Middle frontal gyrus (tissue), 1 donor: ENCODE measurements at regions not wholly inside any gene's neighbourhood (a gene's known extent, or its start where the extent isn't known, plus 50 kb on each side); places are given as distances from the start of the nearest gene placed in this dataset.
"Not testable (repeated sequence)": the region's sequence is repeated elsewhere in the genome, so short reads cannot be mapped to it uniquely, and the experiment has no call there.

ENCODE experiments used
- DNase-seq: peaks from one replicate; pipeline ENCODE4 v3.0.0-alpha.2; 2015; ENCODE audit warnings: low spot score; ENCODE audit errors: extremely low spot score

DNA sequence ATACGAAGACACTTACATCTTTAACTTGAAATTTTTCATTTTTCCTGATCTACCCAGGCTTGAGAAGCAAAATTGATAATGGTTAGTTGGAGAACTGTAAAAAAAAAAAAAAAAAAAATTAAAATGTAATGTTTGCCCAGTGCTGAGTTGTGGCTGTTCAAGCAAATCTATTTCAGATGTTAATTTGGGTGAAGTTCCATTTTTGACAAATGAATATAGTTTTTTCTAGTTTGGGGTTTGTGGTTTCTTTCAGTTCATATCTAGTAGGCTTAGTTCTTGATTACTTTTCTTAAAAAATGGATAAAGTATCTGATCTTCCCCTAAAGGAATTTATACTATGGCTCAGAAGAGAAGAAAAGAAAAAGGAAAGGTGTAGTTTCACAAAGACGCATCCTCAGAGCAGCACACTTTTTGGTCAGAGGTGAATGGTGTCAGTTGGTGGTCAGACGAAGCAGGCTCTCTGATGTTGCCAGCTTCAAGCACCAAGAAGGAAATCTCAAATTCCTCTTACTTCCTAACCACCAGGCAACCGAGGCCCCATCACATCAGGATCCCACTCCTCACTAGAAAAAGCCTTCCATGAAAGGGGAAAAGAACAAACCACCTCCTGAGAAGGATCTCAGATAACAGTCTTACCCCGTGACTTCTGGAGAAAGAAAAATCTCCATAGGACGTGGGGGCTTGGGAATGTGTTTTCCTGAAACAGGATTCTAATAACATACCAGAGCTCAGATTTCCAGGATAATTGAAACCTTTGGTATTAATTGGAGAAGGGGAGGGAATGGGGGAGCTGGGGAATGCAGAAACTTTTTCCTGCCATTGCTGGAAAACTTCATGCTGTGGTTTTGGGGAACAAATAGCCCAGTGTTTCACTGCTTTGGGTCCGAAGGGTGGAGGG, 396.2 kb downstream of the CD83 start:
- no peak for DNase-seq

DNA sequence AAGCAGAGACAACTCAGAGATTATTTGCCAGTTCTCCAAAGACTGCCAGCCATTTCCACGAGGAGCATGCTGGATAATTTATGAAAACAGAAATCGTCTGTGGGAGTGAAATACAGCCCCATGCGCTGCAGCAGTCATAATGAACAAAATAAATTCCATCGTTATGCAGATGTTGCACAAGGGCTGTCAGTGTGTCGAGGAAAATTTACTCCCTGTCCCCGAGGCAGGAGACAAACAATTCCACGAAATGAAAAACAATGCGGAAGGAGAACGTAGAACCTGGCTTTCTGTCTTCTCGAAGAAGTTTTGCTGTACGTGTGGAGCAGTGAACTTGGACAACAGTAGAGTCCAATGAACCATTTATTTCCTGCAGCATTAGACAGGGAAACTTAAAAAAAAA, 399.4 kb downstream of the CD83 start:
- DNase-seq: no peak

DNA sequence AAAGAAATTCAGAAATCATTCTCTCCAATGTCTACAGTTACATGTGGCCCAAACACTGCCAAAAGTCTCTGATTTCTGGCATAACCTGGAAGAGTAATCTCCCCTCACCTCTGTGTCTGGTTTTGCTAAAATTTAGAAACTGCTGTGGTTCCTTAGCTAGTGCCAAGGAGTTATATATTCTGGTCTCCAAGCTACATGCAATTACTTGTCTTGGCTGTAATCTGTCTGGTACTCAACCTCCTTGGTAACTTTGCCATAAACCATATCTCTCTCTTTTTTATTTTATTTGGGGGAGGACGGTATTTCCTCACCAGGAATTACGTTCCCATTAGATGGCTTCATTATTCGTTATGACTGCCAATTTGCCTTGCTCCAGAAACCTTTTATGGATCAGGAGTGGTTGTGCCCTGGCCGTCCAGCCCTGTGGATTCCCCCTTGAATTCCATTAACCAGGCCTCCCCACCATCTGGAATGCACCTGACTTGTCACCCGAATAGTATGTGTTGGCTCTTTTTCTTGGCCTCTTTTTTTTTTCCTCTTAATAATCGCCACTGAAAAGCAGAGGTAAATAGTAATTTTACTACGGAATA, 400.0 kb downstream of the CD83 start:
- no peak for DNase-seq

DNA sequence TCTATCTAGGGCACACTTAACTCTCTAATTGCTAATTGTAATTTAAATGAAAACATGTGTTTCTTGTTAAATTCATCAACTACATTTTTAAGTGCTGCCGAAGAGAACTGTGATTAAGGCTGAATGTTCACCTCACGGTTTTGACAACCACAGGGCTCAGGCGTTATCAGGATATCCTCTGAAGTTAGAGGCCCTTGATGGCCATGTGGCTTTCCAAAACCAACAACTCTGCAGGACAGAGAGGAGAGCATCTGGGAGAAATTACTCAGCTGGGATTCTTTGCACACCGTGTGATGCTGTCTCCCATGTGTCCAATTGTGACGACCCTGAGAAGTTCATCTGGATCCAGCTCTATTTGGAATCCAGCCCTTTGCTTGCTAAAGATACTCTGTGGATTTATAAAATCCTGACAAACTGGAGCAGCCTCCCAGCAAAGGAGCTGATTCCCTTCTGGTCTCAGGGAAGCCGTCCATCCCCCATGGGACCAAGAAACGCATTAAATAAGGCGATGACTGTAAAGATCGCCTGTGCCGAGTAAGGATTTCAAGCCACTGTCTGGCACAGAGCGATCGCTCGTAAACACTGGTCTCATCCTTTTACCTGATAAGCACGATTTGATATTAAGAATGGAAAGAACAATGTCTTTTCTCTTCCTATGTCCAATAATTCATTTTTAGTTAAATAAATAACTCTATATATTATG, 401.1 kb downstream of the CD83 start:
- DNase-seq: no peak

DNA sequence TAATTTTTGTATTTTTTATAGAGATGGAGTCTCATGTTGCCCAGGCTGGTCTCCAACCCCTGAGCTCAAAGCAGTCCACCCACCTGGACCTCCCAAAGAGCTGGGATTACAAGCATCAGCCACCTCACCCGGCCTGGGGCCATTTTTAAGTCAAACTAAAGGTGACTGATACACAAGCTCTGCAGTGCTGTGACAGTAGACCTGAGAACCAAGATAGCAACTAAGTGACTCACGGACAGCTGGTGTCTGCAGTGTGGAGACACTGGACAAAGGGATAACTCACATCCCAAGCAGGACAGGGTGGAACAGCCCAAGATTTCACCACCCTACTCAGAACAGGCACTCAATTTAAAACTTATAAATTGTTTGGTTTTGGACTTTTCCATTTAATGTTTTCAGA, 402.5 kb downstream of the CD83 start:
- no peak for DNase-seq

DNA sequence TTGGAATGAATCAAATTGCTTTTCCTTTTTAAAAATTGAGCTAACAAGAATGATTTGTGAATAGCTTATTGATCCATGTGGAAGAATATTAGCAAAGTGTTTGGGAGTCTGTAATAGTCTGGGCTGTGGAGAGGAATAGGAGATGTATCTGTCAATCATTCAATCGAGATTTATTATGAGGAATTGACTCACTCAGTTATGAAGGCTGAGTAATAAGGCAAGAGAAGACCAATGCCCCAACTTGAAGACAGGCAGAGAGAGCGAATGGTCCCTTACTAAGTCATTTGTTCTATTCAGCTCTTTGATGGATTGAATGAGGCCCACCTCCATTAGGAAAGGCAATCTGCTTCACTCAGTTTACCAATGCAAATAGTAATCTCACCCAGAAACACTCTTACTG, 403.0 kb downstream of the CD83 start:
- no peak for DNase-seq

DNA sequence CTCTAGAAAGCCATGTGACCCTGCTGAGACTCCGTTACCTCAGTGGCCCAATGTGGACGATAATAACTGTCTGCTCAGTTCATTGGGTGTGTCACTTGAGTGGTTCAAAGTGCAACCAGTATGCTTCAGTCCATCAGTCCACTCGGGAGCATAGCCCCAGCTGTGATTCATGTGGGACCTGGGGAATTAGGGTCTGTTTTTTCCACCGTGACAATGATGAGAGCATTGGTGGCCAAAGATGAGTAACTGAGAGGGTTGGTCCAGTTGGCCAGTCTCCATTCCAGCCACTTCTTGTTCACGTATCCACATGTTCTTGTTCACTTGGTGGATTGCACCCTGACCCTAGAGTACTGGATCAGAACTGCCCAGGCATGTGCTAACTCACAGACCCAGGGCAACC, 403.6 kb downstream of the CD83 start:
- no peak for DNase-seq

DNA sequence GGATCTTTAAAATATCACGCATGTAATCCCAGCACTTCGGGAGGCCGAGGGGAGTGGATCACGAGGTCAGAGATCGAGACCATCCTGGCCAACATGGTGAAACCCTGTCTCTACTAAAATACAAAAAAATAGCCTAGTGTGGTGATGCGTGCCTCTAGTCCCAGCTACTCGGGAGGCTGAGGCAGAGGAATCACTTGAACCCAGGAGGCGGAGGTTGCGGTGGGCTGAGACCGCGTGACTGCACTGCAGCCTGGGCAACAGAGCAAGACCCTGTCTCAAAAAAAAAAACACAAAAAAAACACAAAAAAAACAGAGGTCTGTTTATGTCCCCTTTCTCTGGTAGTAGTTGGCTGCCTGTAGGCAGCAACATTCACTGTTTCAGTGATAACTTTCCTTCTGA, 404.3 kb downstream of the CD83 start:
- DNase-seq: not testable (repeated sequence)

DNA sequence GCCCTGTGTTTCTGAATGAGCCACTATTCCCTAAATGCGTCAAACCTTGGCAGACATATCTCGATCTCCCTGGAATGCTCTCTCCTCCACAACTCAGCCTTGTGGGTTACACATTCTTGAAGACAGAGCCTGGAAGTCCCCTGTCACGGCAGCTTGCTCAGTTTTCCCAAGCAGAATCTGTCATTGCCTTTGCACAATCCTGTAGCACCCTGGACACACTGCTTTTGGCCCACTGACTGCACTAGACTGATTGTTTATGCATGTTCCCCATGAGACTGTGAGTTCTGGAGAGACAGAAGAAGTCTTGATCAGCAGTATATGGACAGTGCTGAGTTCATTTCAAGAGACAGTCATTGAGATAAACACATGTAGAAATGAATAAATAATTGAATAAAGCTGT, 406.7 kb downstream of the CD83 start:
- no peak for DNase-seq

DNA sequence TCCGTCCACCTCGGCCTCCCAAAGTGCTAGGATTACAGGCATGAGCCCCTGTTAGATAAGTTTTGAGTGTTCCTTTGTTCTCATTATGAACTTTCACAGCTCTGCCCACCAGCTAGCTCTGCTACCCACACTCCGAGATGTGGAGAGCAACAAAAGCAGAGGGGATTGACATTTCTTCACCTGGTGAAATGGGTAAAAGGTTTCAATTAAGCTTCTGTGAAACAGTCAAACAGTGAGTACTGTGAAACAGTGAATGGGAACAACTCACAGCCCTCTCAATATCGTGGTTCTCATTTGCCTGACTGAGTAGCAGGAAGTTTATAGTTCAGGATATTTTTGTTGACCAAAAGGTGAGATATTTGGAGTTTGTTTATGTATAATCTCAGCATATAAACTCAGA, 412.8 kb downstream of the CD83 start:
- DNase-seq: no peak

DNA sequence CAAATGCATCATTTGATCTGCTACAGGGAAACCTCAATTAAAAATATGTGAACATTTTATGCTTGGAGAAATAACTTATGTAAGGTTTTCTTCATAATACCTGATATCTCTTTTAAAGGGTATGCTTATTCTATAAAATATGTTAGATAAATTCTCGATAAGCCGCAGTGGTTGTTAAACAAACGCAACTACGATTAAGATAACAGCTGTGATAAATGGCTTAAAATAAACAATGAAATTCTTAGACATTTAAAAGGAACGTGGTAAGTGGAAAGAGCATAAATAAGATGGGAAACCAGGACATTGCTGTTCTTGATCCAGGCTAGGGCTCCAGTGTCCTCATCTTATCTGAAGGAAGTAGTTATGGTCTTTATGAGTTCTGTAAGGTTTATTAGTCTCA, 415.9 kb downstream of the CD83 start:
- no peak for DNase-seq

DNA sequence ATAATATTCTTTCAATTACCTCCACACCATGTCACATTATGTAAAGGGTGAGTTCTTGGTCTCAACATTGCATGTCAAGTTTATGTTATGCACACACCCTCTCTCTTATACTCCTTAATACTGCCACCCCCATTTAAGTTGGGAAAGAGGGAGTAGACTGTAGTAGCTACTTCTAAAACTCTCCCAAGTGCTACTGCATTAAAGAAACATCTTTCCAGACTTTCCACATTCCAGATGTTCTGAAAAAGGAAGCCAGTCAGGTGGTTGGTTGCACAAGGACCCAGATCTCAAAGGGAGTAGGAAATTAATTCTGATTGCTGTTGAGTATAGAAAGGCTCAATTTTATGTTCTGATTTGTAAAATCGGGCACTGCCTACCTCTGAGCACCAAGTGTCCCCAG, 419.5 kb downstream of the CD83 start:
- no peak for DNase-seq

DNA sequence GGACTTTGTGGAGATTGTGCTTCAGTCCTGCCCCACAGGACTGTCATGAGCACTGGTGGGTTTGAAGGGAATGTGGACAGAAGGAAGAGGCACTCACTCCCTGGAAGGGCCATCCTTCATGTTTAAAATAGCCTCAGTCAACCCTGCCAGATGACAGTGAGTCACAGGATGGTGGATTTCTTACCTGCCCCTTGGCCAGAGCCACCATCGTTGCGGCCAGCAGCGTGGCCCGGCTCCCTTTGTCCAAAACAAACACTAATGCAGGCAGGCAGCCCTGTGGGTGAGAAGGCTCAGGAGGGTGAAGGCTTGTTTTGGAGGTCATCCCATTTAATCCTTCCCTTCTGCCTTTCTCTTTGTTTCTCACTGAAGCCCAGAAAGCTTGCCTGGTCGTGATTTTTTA, 422.7 kb downstream of the CD83 start:
- DNase-seq: no peak

DNA sequence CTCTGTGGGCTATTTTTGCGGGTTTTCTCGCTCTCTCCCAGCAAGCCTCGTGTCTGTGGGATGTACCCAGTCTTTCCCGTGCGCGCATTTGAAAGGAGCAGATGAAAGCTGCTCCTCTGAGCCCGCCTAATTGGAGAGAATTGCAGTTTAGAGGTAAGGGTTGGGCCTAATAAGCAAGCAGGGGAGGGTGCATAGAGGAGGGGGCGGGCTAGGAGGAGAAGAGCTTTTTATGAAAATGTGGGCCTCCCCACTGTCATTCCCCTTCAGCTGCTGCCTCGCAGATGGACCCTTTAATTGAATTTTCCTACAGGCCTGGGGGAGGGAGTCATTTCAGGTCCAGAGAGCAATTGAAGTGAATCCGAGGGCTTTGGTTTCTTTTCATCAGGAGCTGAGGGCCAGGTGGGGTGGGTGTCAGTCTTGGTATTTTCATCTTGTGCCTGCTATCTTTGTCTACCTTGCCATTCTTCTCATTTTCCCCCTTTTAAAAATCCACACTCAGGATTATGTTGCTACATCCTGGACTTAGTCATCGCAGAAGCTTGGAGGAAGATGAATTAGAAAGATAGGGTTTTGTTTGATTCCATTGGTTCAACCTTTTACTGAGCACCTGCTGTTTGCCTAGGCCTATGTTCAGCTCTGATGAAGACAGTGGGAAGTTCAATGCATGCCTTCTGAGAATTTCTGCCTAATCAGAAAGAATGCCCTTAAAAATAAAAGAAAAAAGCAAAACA, 423.4 kb downstream of the CD83 start:
- no peak for DNase-seq

DNA sequence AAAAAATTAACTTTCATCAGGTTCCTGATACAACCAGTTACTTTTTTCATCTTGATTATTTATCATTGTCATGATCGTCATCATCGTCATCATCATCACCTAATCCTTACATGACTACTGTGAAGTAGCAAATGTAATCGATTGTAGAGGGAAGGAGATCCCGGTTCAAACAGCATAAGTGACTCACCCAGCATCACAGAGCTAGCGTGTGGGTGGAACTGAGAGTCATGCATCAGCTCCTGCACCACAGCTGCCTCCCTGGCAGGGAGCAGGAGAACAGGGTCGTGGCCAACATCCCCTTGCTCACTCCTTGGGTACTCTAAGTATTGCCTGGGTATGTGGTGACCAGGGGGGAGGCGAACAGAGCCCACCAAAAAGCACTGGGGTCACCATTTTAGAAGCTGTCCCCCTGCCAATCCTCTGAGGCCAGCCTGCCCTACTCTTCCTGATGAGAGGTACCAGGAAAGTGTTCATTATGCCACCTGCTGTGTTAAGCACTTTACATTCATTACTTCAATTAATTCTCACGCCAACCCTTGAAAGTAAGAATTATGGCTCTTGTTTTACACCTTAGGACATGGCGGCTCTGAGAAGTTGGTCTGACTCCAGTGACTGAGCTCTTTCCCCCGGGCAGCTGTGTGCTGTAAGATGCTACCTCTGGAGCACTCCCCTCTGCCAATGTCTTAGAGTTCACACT, 425.2 kb downstream of the CD83 start:
- peak; percentile 44 for DNase-seq

DNA sequence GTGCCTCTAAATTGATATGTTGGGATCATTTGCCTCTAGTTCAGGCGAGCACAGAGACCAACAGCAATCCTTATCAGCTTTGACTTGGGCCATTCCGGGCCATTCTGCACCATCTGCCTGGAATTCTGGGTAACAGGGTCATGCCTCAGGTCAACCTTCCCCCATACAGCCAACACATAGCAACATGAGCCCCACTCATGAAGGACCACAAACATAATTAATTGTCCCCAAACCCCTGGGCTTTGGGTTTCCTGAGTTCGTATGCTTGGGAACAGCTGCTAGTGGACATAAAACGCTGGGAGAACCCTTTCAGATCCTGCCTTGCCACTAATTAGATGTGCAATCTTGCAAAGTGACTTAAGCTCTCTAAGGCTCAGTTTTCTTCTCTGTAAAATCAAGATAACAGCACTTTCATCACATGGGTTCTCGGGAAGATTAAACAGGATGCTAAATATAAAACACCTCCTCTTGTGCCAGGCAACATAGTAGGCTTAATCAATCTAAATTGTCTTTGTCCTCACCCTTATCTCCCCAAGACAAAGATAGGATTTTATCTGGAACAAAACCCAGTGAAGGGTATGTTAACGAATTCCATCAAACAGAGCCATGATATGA, 426.5 kb downstream of the CD83 start:
- DNase-seq: no peak

DNA sequence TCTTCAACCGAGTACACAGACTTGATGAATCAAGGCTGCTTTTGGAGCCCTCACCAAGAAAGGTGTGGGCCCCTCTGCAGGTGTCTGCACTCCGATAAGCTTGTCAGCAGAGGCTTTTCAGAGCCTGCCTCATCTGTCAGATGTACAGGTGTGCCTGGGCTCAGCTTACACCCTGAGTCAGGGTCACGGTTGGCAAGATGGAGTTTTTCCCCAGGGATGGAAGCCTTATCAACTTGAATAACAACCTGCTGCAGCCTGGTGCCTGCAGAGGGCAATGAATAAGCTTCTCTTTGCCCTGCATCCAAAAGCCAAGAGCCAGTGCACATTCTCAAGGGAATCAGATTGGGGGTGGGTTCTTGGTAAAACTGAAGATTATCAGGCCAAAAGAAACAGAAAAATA, 427.1 kb downstream of the CD83 start:
- no peak for DNase-seq

DNA sequence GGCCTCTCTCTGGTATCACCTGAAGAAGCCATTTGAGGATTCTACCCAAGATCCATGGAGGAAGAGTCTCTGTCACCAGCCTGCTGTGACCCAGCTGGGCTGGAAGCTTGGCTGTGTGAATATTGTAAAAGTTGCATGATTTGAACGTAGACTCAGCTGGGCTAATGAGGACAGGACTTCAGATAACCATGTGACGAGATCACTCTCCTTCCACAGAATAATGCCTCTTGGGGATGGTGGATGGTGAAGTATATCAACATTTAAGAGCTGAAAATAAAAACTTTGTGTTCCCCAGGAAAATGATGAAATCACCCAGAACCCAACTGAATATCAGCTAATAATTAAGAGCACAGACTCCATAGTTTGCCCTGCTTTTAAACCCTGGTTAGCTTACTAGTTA, 427.9 kb downstream of the CD83 start:
- no peak for DNase-seq

DNA sequence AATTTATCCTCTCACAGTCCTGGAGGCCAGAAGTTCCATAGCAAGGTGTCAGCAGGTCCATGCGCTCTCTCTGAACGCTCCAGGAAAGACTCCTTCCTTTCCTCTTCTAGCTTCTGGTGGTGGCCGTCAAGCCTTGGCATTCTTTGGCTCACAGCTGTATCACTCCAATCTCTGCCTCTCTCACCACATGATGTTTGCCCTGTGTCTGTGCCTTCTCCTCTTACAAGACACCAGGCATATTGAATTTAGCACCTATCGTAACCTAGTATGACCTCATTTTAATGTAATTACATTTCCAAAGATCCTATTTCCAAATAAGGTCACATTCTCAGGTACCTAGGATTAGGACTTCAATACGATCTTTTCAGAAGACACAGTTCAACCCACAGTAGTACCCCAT, 428.5 kb downstream of the CD83 start:
- no peak for DNase-seq

DNA sequence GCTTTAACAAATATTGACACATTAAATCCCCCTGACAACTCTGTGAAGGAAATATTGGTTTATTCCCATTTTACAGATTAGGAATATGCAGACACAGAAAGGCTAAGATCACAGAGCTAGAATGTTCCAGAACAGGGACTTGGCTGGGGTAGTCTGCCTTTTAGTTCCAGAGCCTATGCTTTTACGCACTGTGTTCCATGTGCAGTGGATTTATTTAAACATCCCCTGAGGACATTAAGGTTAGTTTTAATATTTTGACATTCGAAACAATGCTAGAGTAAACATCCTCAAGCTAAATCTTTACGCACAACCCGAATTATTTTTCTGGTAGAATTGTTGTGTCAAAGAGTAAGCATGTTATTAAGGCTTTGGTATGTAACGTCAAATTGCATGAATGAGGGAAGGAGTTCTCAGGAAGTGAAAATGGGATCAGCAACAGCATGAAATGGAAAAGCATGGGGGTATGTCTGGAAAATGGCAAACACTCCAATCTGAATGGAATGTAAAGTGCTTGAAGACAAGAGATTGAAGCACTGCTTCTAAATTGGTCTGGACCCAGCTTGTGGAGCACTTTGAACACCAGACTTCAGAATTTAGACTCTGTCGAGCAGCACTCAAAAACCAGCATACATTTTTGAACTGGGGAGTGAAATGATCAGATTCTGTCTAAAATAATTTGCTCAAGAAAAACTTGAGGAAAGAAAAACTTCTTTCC, 429.9 kb downstream of the CD83 start:
- DNase-seq: no peak
